GM18498 (cell line): ENCODE measurements at regions not wholly inside any gene's neighbourhood (a gene's known extent, or its start where the extent isn't known, plus 50 kb on each side); places are given as distances from the start of the nearest gene placed in this dataset.

Source experiments
- ATAC-seq: cut with Tn5 transposase; IDR thresholded peaks from one replicate; pipeline ENCODE4 v1.9.1; 2021; ENCODE audit warnings: mild to moderate bottlenecking, moderate library complexity; ENCODE audit not compliant: unreplicated experiment

GRCh38 chr21:24826822-24827221 lies 780.5 kb downstream of the MRPL39 start:
- ATAC-seq = no peak

- ATAC-seq = no peak
These were observed 781.9 kb downstream of the MRPL39 start for GRCh38 chr21:24825348-24825747.

DNA sequence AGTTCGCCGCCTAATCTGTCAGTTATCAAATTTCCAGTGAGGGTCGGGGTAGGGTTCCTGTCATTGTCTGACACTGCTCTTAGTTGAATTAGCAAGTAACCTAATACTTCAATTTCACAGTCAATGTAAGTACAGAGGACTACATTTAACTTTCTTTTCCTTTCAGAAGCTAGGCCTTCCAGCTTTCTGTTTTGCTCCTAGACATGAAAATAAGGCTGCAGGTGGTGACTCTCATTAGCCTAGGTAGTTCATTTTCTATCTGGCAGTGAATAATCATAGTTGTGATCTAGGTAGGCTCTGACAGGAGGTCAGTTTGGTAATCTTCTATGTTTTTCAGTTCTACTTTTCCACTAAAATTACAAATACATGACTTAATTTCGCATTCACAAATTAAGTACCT lies 783.1 kb downstream of the MRPL39 start:
- no peak for ATAC-seq

DNA sequence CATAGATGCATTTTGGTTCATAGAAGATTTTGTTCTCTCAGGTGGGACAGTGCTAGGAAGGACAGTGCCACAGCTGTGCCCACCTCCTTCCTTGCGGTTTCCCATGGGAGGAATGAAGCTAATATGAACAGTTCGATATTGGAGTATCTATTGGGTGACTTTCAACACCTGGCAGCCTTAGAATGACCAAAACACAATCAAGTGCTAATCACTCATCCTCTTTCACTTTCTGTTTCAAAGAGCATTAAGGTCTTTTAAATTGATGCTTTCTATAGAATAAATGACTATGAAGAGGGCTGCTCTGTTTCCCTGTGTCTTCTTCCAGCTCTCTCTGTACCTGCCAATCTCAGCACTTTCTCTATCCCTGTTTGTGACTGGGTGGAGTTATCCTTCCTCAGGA lies 784.0 kb downstream of the MRPL39 start:
- ATAC-seq = no peak

DNA sequence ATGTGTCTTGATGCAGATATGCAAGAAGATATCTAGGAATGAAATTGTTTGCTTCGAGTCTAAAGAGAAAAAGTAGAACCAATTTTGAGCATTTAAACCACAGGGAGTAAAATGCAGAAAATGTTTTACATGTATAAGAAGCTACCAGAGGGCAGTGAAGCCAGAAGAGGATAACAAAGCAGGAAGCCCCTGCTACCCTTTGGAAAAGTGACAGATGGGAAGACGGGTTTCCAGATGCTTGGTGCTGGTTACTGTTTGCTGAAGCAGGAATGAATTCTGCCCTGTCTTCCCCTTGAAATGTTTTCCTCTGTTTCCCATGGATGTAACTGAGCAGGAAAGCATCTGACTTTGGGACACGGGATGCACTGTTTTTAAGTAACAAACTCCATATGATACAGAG lies 822.2 kb downstream of the MRPL39 start:
- ATAC-seq = no peak

- no peak for ATAC-seq
These were observed 826.1 kb downstream of the MRPL39 start for GRCh38 chr21:24781146-24781545.

DNA sequence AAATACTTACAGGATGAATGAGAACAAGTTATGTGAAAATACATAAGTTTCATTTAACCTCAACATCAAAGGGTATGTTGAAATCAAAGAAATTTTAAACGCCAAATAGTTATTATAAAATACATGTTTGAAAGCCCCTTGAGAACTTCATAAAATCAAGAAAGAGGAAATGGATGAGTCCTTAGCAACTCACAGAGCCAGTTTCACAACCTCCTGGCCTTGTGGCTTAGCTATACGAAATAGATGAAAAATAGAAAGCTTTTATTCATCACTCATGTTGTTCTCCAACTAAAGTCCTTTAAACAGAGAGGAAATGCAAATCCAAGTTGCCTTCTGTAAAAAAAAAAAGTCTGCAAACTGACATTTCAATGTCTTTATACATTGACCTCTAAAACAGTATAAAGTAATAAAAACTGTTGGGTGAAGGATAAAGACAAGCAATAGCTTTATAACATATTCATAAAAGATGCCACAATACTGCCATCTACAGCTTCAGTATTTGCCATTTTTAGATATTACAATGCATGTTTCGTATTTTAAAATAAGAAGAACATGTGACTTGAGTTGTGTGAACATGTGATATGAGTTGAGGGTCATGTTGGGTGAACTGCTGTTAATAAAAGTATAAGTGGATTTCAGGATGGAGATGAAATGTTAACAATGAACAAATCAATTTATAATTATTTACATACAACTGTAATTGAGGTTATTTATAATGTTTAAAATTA lies 847.8 kb downstream of the MRPL39 start:
- ATAC-seq = no peak

- no peak for ATAC-seq
These were observed 869.2 kb downstream of the MRPL39 start for GRCh38 chr21:24738063-24738462.

GRCh38 chr21:24737296-24737850 lies 869.9 kb downstream of the MRPL39 start:
- no peak for ATAC-seq

DNA sequence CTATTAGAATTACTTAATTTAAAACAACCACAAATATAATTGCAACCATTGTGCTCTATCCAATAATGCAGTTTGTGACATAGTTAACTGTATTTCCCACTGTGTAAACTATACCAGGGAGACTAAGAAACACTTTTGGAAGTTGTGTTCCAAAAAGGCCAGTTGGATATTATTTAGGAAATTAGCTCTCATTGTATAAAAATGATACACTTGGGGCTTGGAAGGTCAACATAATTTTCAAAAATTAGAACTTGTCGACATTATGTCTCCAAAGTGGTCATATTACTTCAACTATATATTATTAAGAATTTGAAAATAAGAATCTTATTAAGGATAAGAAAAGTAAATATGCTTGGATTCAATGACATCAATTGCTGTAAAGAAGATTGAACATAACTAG lies 876.6 kb downstream of the MRPL39 start:
- ATAC-seq = no peak

- ATAC-seq = no peak
These were observed 877.7 kb downstream of the MRPL39 start for GRCh38 chr21:24729568-24729967.

- ATAC-seq = no peak
These were observed 879.4 kb downstream of the MRPL39 start for GRCh38 chr21:24727803-24728440.

DNA sequence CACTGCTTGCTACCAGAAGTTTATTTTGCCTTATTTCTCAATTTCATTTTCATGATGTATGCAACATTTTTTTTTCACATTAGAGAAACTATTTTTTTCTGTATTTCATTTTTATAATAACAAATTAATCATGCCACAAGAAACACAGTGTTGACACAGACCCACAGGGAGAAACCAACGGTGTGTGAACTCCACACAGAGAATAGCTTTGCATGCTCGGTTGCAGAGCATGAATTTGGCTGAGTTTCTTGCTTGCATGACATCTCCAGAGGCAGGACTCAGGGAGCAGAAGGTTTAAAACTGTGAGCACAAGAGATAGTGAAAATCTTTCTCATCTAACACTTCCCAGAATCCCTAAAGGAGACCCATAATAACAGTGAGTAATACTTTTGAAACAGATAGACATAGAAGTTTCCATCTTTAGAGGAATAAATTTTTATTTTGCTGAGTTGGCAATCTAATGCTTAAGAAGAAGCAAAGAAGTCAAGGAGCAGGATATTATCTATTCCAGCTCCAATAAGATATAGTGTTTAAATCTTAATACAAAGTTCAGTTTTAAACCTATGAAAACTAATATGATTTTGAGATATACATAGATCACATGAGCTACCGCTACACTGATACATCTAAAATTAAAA lies 890.9 kb downstream of the MRPL39 start:
- ATAC-seq = no peak

DNA sequence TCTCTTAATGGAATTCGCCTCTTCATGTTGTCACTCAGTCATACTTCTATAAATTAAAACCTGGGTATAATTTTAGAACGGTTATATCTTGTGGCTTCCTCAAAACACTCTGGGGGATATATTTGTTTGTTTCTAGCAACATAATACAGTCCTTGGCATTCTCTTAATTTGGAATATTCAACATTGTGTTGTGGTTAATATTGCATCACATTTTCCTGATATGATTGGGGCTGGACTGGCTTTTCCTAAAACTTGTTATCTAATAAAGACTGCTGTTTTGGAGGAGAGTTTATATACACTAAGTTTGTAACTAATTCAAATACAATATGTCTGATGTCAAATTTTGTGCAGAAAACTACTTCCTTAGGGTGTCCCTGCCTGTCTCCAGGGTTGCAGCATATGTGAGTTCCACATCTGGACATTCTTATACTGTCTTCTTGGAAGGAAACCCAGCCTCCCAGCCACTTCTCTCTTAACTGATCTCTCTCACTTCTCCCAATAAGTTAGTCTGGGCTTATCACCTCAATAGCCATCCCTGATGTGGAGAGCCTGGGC lies 892.6 kb downstream of the MRPL39 start:
- no peak for ATAC-seq

DNA sequence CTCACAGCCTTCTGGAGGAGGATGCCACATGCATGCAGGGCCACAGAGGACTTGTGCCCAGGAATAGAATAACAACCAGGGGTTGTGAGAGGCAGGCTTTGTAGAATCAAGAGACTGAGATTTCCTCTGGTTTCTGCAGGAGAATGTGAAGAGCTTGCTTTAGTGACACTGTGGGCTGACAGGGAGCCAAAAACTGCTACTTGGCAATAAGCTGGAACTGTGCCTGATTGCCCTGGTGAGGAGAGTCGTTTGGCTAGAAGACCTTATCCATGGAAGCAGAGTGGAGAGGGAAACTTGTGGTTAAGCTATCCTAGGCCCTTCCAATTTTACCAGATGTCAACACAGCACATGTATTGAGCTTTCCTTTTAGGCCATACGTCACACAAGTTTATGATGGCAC lies 902.1 kb downstream of the MRPL39 start:
- no peak for ATAC-seq

GRCh38 chr21:24693779-24694178 lies 913.5 kb downstream of the MRPL39 start:
- no peak for ATAC-seq

DNA sequence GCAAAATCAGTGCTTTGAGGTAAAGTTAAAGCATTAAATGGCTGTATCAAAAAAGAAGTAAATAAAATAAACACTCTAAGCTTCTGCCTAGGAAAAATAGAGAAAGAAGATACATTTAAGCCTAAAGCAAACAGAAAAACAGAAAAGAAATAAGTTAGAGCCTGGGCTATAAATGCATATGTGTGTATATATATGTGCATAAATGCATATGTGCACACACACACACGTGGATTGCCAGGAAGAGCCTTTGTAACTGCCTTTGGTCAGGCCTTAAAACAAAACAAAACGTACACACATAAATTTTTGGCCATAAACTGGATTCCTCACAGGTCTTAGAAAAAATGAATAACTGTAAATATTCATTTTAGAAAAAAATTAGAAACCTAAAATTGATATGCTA lies 925.8 kb downstream of the MRPL39 start:
- ATAC-seq = no peak

DNA sequence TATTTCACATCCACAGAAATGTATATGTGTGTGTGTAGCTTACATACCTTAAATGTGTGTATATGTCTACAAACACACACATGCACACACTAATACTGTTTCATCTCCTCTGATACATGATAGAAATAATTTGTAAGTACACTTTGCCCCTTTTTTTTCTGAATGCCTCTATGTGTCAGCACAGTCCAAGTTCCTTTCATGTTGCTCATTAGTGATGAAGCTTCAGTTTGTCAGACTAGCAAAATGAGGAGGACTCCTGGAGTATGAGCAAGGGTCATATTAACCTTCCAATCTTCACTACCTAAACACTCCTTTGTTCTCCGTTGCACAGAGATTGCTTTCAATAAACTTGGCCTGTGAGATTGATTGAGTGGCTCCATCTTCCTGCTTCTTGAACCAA lies 935.4 kb downstream of the MRPL39 start:
- ATAC-seq = no peak

GRCh38 chr21:24658926-24659325 lies 948.4 kb downstream of the MRPL39 start:
- ATAC-seq = no peak

DNA sequence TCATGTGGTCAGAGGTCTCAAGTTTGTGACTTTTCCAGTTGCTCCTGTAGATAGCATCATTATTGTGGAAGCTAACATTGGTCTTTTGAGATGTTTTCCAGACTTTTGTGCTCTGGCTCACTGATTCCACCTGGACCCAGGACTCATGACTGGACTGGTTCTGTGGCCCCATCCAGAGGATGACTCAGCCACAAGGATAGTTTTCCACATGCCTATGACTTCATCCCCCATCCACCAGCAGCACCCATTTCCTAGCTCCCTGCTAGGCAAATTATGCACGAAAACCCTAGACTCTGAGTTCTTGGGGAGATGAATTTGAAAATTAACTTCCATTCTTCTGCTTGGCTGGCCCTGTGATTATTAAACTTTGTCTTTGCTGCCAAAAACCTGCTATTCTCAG lies 949.3 kb downstream of the MRPL39 start:
- ATAC-seq = no peak

DNA sequence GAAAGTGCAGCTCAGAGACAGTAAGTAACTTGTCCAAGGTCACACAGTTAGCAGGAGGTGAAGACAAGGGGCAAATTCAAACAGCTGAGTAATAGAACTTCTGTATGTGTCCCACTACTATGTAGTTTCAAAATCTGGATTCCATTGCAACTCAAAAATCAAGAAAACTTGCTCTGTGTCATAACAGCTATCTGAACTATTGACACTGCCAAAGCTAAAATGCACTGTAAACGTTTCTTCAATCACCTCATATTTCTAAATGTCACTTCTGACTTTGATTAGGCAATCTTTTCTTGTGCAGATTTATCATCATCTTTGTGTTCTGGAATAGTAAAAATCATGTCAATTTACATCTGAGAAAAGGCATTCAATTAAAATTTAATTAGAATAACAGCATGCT lies 957.6 kb downstream of the MRPL39 start:
- no peak for ATAC-seq

GRCh38 chr21:24636696-24637095 lies 970.6 kb downstream of the MRPL39 start:
- no peak for ATAC-seq
